GM19023 (cell line): ENCODE measurements at regions not wholly inside any gene's neighbourhood (a gene's known extent, or its start where the extent isn't known, plus 50 kb on each side); places are given as distances from the start of the nearest gene placed in this dataset.
"Not testable (repeated sequence)": the region's sequence is repeated elsewhere in the genome, so short reads cannot be mapped to it uniquely, and the experiment has no call there.

ENCODE experiments used
- ATAC-seq: cut with Tn5 transposase; IDR thresholded peaks from one replicate; pipeline ENCODE4 v1.9.1; 2021; ENCODE audit warnings: mild to moderate bottlenecking, moderate library complexity; ENCODE audit not compliant: unreplicated experiment

DNA sequence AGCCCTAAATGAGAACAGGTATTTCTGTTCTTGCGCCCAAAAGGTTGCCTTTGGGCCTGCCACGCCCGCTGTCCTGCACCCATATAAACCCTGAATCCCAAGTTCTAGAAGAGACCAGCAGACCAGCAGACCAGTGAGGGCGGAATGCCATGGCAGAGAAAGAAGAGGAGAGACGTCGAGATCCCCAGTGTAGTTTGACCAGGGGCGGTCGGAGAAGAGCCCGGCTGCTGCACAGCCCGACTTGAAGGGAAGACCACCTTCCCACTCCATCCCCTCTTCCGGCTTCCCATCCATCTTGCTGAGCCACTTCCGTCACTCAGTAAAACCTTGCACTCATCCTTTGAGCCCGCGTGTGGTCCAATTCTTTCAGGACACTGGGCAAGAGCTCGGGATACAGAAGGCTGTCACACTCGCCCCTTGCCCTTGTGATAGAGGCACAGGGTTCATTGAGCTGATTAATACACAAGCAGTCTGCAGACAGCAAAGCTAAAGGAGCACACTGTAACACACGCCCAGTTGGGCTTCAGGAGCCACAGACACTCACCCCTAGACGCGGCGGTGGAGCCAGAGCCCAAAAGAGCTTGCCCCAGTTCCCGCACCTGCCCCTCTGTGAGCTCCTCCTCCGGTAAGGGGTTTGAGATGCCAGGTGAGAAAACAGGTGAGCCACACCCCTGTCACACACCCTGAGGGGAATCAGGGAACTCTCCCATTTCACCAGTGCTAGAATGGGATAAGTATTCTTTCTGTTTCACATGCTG lies 230.8 kb downstream of the PCDH10 start:
- no peak for ATAC-seq

DNA sequence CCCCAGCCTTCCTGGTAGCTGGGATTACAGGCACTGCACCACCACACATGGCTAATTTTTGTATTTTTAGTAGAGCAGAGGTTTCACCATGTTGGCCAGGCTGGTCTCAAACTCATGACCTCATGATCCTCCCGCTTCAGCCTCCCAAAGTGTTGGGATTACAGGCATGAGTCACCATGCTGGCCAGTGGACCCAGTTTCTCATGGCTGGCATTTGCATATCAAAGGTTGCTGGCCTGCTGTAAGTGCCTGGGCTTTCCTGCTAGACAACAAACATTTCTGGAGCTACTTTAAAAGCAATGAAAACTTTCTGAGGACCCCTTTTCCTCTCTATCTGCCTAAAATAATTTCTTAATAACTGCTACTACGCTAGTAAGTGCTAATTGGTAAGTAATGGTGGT lies 228.2 kb downstream of the PCDH10 start:
- no peak for ATAC-seq

DNA sequence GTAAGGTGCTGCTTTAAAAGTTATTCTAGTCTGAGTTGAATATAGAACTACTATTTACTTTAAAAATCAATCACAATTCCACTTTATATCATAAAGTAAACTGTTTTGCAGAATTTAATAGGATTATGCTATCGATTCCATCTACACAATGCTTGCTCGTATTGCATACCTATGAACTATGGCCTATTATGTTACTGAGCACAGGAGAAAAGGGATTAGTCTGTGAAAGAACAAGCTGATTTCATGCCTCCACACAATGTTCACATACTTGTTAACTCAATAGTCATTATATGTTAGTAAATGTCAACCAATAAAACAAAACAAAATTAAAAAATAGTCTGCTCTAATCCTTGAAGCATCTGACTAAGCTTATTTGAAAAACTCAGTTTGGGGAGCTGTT lies 223.6 kb downstream of the PCDH10 start:
- no peak for ATAC-seq

DNA sequence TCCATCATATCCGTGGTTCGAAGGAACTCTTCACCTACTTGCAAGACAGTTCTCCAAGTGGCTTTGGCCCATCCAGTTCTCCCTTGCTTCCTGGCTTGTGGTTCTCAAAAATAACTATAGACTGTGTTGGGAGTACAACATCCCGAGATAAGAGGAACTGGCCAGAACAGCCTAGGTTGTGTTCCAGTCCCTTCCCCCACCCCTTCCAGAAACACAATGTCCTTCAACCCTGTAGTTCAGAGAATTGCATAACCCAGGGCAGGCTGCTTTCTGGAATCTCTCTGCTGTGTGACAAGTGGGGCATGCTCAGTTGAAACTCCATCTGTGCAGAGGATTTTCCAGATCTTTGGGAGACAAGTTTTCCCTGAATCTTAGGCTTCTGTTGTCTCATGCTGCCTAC lies 206.5 kb downstream of the PCDH10 start:
- ATAC-seq = no peak

DNA sequence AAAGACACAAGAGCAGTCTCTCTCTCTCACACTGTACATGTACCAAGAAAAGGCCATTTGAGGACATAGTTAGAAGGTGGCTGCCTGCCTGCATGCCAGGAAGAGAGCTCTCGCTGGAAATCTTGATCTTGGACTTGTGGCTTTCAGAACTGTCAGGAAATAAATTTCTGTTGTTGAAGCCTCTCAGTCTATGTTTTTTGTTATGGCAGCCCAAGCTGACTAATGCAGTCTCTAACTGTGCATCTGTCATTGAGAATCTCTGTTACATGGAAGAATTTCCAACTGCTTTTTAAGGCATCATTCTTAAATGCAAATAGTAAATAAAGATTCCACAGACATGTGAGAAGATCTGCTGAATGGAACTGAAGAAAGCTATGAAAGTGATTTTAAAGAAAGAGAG lies 198.3 kb downstream of the PCDH10 start:
- ATAC-seq = no peak

DNA sequence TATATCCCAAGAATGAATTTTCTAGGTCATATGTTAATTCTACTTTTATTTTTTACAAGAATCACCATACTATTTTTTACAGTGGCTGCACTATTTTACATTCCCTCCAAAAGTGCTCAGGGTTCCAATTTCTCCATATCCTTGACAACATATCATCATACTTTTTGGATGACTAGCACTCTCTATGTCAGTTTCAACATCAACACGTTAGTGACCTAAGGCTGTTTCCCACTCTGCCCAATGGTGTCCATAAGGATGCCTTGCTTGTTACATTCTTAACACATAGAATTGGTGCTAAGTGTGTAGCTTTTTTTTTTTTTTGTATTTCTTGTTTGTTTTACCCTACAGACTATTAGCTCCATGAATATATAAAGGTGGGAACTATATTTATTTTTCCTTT lies 175.4 kb downstream of the PCDH10 start:
- ATAC-seq = no peak

DNA sequence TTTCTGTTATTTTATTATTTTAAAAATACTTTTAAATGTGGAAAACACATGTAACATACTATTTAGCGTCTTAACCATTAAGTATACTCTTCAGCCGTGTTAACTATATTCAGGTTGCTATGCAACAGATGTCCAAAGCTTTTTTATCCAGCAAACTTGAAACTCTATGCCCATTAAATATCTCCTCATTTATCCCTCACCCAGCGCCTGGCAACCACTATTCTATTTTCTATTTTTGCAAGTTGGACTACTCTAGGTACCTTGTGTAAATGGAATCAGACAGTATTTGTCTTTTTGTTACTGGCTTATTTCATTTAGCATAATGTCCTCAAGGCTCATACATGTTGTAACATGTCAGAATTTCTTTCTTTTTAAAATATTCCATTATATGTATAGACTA lies 174.6 kb downstream of the PCDH10 start:
- no peak for ATAC-seq

DNA sequence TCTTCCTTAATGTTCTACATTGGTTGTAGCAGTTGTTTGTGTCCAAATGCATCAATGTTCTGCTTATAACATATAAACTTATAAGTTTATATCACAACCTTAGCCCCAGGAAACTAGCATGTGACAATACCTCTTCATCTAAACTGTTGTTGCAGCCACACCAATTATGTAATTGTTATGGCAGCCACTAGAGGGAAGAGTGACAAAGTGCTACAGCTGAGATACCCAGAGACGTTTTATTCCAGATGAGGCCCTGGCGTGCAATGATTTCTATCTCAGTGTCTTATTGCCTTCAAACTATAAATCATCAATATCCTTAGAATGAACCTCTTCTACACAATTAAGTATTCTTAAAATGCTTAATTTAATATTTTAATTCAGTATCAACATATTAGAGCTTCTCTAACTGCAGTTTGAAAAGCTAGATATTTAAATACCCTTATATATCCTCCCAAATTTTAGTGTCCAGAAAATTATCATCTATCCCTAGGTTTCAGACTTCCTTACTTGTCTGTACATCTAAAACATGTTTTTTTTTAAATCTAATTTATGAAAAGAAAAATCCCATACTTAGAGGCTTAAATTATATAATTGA lies 171.6 kb downstream of the PCDH10 start:
- peak; percentile 69 for ATAC-seq

DNA sequence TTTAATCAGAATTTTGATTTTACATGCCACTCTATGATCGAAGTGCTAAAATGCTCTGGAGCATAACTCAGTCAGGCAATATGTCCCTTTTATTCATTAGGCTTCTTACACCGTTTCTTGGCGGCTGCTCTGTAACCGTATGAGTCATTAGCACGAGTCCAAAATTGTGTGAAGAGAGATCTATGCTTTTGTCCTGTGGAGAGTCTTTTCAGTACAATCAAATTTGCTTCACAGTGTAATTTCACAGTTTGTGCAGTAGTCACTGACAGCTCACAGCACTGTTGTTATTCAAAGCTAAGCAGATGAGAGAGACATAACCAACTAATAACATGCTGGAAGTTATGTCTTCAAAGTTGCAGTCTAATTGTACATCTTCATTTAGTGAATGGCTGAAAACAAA lies 167.8 kb downstream of the PCDH10 start:
- no peak for ATAC-seq

DNA sequence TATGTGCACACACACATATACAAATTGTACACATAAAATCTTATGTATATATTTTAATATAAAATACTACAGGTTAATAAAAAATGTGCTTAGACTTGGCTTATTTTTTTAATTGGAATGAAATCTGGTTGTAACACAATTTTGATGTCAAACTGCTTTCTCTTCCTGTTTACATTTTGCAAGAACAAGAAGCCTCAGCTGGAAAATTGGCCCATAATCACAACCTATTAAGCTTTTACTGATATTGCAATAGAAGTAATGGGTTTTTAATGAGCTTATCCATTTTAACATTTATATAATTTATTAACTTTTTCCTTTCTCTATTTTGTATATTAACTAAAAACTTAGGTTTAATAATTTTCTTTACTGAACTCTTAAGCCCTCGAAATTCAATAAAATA lies 165.9 kb downstream of the PCDH10 start:
- ATAC-seq = no peak

DNA sequence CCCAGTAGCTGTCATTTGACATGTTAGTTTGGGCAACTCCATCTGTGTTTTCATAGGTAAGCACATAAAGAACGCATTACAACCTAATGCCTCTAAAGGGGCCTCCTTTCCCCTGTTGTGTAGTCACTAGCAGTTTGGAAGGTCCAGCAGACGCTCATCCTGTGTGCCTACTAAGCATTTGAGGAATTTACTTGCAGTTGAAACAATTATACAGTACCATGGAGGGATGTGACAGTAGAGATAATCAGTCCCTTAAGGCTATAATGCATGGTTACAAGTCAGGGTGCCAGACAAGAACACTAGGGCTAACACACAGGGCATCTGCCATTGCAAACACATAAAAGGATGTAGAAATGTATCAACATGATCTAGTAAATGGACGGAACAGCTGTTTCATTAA lies 138.3 kb downstream of the PCDH10 start:
- ATAC-seq = no peak

DNA sequence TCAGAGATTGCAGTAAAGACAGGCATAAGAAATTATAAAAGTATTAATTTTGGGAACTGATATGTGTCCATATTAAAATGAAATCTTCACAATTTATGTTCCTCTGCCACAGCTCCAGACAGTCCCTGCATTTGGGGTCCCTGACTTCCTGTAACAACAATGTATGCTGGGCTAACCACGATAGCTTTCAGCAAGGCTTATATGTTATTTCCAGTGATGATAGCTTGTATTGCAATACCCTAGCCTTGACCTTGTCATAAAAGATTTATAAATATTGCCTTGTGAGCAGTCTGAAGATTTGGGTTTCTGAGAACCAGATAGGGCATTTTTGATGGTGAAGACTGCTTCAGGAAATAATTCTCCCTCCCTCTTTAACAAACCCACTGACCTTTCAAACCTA lies 129.5 kb downstream of the PCDH10 start:
- no peak for ATAC-seq

DNA sequence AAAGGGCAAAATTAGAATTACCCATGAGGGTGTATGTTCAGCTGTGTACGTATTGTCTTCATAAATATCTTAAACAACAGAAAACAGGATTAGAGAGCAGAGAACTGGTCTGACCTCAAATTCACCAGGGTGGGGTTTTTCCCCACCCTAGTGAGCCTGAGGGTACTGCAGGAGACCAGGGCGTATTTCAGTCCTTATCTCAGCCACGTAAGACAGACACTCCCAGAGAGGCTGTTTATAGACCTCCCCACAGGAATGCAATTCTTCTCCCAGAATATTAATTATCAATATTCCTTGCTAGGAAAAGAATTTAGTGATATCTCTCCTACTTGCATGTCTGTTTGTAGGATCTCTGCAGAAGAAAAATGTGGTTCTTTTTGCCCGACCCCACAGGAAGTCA lies 128.8 kb downstream of the PCDH10 start:
- not testable (repeated sequence) for ATAC-seq

DNA sequence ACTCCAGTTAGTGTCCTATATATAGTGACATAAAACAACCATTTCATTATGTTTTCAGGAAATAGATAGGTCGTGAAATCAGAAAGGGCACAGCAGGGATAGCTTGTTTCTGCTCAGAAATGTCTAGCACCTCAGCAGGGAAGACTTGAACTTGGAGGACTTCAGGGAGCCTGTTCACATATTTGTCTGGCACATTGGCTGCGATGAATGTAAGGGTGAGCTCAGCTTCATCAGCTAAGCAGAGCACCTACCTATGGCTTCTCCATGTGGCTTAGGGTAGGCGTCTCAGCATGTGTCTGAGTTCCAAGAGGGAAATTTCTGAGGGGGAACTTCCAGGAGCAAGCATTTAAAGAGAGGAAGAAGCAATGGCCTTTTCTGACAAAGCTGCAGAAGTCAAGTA lies 126.2 kb downstream of the PCDH10 start:
- ATAC-seq = no peak

DNA sequence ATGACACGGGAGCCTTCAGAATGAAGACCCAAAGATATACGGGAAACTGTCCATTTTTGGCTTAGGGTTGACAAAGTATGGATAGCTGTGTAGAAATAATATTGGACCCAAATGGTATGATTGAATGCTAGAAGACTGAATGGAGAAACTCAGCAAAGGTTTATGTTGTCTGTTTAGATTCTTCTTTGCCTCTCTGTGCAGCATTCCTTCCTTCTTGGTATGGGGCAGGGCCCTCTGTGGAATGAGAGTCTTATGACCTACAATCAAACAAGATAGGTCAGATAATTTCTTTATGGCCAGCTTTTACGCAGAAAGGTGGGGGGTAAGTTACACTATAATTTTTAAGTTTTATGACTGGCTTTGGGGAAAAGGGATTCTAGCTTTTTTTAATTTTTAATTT lies 124.3 kb downstream of the PCDH10 start:
- ATAC-seq = no peak

DNA sequence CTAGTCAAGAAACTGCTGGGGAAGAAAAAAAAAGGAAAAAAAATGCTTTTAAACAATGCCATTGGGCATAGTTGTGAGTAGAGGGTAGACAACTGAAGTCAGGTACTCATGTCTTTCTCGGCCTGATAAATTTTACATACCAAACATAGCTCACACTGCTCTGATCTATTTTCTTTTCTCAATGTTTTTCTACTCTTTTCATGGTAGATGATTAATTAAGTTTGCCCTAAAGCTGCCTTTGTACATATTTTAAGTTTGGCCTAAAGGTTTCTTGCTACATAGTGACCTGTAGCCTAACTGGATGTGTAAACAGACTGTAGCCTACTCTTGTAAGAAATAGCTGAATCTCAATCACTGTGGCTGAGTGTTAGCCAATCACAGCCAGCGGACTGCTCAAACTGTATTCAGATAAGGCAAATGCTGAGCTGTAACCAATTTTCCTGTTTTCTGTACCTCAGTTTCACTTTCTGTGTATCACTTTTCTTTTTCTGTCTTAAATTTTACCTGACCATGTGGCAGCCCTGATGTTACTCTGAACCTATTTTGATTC lies 121.0 kb downstream of the PCDH10 start:
- no peak for ATAC-seq

DNA sequence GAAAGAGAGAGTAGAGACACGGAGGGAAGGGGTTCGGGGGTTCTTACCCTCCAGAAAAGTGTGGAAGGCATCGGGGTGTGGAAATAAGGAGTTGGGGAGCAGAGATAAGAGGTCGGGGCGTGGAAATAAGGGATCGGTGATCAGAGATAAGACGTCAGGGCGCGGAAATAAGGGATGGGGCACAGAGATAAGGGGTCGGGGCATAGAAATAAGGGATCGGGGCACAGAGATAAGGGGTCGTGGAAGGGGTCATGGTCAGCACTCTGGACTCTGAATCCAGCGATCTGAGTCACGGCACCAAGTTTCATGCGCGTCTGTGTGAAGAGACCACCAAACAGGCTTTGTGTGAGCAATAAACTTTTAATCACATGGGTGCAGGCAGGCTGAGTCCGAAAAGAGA lies 119.1 kb downstream of the PCDH10 start:
- ATAC-seq = no peak

DNA sequence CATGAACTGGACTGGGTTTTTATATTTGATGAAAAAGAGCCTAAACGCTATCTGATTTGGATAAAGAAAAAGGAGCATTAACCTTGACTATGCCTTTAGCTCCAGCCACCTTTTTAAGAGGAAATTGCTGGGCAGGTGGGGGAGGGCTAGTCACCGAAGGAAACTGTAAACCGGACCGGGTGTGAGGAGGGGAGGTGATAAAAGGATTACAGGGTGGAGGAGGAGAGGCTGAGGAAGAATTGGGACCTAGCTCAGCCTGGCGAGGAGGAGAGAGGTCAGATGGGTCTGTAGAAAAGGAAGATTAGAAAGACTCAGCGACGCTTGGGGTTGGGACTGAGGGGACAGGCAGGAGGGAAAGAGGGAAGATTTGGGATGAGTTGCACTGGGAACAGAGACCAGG lies 118.4 kb downstream of the PCDH10 start:
- not testable (repeated sequence) for ATAC-seq

DNA sequence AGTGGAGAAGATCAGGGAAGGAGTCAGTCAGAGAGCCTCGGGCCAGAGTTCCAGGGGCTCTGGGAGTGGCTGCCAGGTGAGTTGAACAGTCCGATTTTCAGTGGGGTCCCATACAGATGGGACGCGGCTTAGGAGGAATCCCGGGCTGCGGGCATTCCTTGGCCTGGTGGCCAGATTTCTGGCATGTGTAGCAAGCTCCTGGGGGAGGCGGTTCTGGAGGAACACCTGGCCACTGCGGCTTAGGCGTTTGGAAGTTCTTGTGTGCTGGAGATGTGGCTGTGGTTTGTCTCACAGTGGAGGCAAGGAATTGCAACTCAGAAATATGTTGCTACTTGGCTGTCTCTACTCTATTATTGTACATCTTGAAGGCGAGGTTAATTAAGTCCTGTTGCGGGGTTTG lies 117.9 kb downstream of the PCDH10 start:
- ATAC-seq = not testable (repeated sequence)

DNA sequence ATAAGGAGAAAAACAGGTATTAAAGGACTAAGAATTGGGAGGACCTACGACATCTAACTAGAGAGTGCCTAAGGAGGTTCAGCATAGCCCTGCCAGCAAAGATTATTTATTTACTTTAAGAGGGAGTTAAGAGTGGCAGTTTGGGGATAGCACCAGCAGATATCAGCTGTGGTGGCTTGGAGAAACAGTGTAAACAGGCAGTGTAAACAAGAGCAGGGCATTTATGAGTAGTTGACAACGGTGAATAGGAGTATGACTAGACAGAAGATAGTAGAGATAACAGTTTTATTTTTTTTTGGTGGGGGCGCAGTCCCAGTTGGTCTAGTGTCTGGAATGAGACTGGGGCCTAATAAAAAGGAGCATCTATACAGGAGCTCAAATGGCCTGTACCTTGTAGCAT lies 115.2 kb downstream of the PCDH10 start:
- not testable (repeated sequence) for ATAC-seq

DNA sequence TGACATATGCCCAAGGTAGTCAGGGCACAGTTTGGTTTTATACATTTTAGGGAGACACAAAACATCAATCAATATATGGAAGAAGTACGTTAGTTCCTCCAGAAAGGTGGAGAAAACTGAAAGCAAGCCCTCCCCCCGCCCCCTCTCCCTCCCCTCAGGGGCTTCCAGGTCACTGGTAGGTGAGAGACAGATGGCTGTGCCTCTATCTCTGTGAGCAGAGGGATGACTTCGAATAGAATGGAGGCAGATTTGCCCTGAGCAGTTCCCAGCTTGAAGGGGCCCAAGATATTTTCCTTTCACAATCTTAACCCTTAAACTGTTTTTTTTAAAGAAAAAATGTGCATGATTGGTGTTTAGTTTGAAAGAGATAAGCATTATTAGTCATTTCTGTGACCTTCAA lies 114.0 kb downstream of the PCDH10 start:
- ATAC-seq = no peak

DNA sequence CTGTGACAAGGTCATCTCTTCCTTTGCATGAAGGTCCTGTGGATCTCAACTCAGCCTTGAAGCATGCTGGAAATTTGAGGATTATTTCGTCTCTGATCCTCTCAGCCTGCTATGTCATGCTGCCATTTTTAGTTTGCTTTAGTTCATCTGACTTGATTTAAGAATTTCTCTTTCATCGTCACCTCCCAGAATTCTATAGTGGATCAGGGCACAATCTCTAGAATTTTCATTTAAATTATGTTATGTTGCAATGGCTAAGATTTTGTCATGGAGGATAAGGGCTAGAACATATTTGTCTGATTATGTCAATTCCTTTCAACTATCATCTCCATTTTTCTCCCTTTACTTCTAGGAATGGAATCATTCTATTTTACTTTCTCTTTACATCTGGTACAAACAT lies 98.8 kb downstream of the PCDH10 start:
- no peak for ATAC-seq

DNA sequence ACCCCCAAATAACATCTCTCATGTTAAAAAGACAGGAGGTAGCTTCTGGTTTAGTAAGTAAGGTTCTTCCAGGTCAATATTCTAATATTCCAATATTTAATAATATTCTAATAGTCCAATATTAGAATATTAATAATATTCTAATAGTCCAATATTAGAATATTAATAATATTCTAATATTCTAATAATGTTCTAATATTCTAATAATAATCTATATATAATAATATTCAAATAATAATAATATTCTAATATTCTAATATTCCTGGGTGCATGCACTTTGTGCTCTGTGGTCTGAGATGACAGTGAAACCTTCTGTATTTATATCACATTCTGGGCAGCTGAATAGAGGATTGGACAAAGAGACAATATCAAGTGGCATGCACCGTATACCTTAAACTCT lies 96.1 kb downstream of the PCDH10 start:
- no peak for ATAC-seq
